ENCODE measurements at regions not wholly inside any gene's neighbourhood (a gene's known extent, or its start where the extent isn't known, plus 50 kb on each side); places are given as distances from the start of the nearest gene placed in this dataset.

- TF ChIP-seq POLR2A (IDR thresholded peaks at IDR 0.05; ENCODE audit: low read depth, low read length), result no peak
- no peak for TF ChIP-seq TAF1 (IDR thresholded peaks at IDR 0.05; ENCODE audit: borderline replicate concordance, low read depth, low read length)
These were observed 78.2 kb upstream of the UGP2 start for GRCh38 chr2:63763391-63763941.

Measured in GM12892 (cell line).